HG03103 (cell line): ENCODE measurements at regions not wholly inside any gene's neighbourhood (a gene's known extent, or its start where the extent isn't known, plus 50 kb on each side); places are given as distances from the start of the nearest gene placed in this dataset.

Experiments
- ATAC-seq: cut with Tn5 transposase; IDR thresholded peaks from one replicate; pipeline ENCODE4 v1.9.1; 2021; ENCODE audit warnings: low read depth; ENCODE audit not compliant: unreplicated experiment

- no peak for ATAC-seq
These were observed 454.1 kb downstream of the ZNF608 start for GRCh38 chr5:124292322-124292855.

- no peak for ATAC-seq
These were observed 456.7 kb downstream of the ZNF608 start for GRCh38 chr5:124289641-124290311.

- ATAC-seq, result no peak
These were observed 457.3 kb downstream of the ZNF608 start for GRCh38 chr5:124289130-124289529.

GRCh38 chr5:124287813-124288212, 458.6 kb downstream of the ZNF608 start:
- ATAC-seq, result no peak

GRCh38 chr5:124285733-124286132, 460.7 kb downstream of the ZNF608 start:
- ATAC-seq, result no peak

GRCh38 chr5:124285071-124285470, 461.4 kb downstream of the ZNF608 start:
- no peak for ATAC-seq

- ATAC-seq, result no peak
These were observed 463.4 kb downstream of the ZNF608 start for GRCh38 chr5:124283031-124283430.

GRCh38 chr5:124280079-124280478, 466.4 kb downstream of the ZNF608 start:
- no peak for ATAC-seq

- ATAC-seq, result no peak
These were observed 467.1 kb downstream of the ZNF608 start for GRCh38 chr5:124279146-124279876.

- ATAC-seq, result no peak
These were observed 467.8 kb downstream of the ZNF608 start for GRCh38 chr5:124278636-124279035.

GRCh38 chr5:124277767-124278545, 468.5 kb downstream of the ZNF608 start:
- ATAC-seq, result no peak

GRCh38 chr5:124276166-124276565, 470.3 kb downstream of the ZNF608 start:
- no peak for ATAC-seq

- no peak for ATAC-seq
These were observed 471.5 kb downstream of the ZNF608 start for GRCh38 chr5:124274949-124275348.

GRCh38 chr5:124264499-124264898, 481.9 kb downstream of the ZNF608 start:
- ATAC-seq, result no peak

GRCh38 chr5:124263680-124264491, 482.6 kb downstream of the ZNF608 start:
- no peak for ATAC-seq

- ATAC-seq, result no peak
These were observed 483.4 kb downstream of the ZNF608 start for GRCh38 chr5:124262991-124263571.

GRCh38 chr5:124262470-124262869, 484.0 kb downstream of the ZNF608 start:
- no peak for ATAC-seq

- no peak for ATAC-seq
These were observed 484.6 kb downstream of the ZNF608 start for GRCh38 chr5:124261848-124262247.

GRCh38 chr5:124260921-124261515, 485.4 kb downstream of the ZNF608 start:
- no peak for ATAC-seq

- no peak for ATAC-seq
These were observed 487.4 kb downstream of the ZNF608 start for GRCh38 chr5:124259017-124259416.
